ENCODE measurements at regions not wholly inside any gene's neighbourhood (a gene's known extent, or its start where the extent isn't known, plus 50 kb on each side); places are given as distances from the start of the nearest gene placed in this dataset.

GRCh38 chr9:8078641-8079140 lies 279.1 kb upstream of the DMAC1 start:
- no peaks in the 10 kb centered on the region for H3K27me3 ChIP-seq (replicated peaks; ENCODE audit: control insufficient read depth, insufficient read depth, low read length)
- no peak overlapping the region for H3K4me3 ChIP-seq (ENCODE audit: low read depth, low read length)
- no peak for DNase-seq
- no peaks in the 10 kb centered on the region for H3K27me3 Mint-ChIP-seq (ENCODE audit: insufficient read depth, unreplicated experiment)
- H3K36me3 ChIP-seq (ENCODE audit: control insufficient read depth, insufficient read depth, low read length): no peaks in the 10 kb centered on the region
- no peaks in the 10 kb centered on the region for H3K4me1 Mint-ChIP-seq (ENCODE audit: low read depth, unreplicated experiment)
- H3K4me1 ChIP-seq: no peaks in the 10 kb centered on the region
- H3K36me3 Mint-ChIP-seq (ENCODE audit: insufficient read depth, unreplicated experiment): peaks cover 1% of the 10 kb centered on the region
- no TSS peak for BruUV-seq (replicated peaks)
- POLR2A ChIA-PET: no interaction called here
- no peak for TF ChIP-seq CTCF (IDR thresholded peaks at IDR 0.05; ENCODE audit: insufficient read depth in 1 of 2, low read depth in 1 of 2, low read length in 1 of 2, severe bottlenecking in 1 of 2, unreplicated experiment in 1 of 2)
- H3K9me3 ChIP-seq: no peaks in the 10 kb centered on the region
- CTCF ChIA-PET: no interaction called here
- H3K4me3 Mint-ChIP-seq (ENCODE audit: unreplicated experiment): no peak overlapping the region
- no peak overlapping the region for H3K27ac Mint-ChIP-seq (ENCODE audit: unreplicated experiment)
- intact Hi-C loops (cut with micrococcal nuclease; ENCODE audit: unreplicated experiment): no loop called here
- H3K9me3 Mint-ChIP-seq (ENCODE audit: unreplicated experiment): peaks cover 20% of the 10 kb centered on the region

- H3K9me3 ChIP-seq: no peaks in the 10 kb centered on the region
- H3K36me3 Mint-ChIP-seq (ENCODE audit: insufficient read depth, unreplicated experiment): peaks cover 6% of the 10 kb centered on the region
- H3K9me3 Mint-ChIP-seq (ENCODE audit: unreplicated experiment): no peaks in the 10 kb centered on the region
- ChIA-PET CTCF (no interaction called here), POLR2A (no interaction called here)
- H3K27ac Mint-ChIP-seq (ENCODE audit: unreplicated experiment): no peak overlapping the region
- no peaks in the 10 kb centered on the region for H3K27me3 ChIP-seq (replicated peaks; ENCODE audit: control insufficient read depth, insufficient read depth, low read length)
- no peak for TF ChIP-seq CTCF (IDR thresholded peaks at IDR 0.05; ENCODE audit: insufficient read depth in 1 of 2, low read depth in 1 of 2, low read length in 1 of 2, severe bottlenecking in 1 of 2, unreplicated experiment in 1 of 2)
- intact Hi-C loops (cut with micrococcal nuclease; ENCODE audit: unreplicated experiment): no loop called here
- no peaks in the 10 kb centered on the region for H3K27me3 Mint-ChIP-seq (ENCODE audit: insufficient read depth, unreplicated experiment)
- no peaks in the 10 kb centered on the region for H3K36me3 ChIP-seq (ENCODE audit: control insufficient read depth, insufficient read depth, low read length)
- DNase-seq: no peak
- no peak overlapping the region for H3K4me3 ChIP-seq (ENCODE audit: low read depth, low read length)
- no TSS peak for BruUV-seq (replicated peaks)
- H3K4me1 Mint-ChIP-seq (ENCODE audit: low read depth, unreplicated experiment): no peaks in the 10 kb centered on the region
- no peaks in the 10 kb centered on the region for H3K4me1 ChIP-seq
- H3K4me3 Mint-ChIP-seq (ENCODE audit: unreplicated experiment): no peak overlapping the region
Observed at GRCh38 chr9:8074713-8075286, 275.2 kb upstream of the DMAC1 start.

GRCh38 chr9:8071445-8071798 lies 271.8 kb upstream of the DMAC1 start:
- Mint-ChIP-seq H3K4me3 (ENCODE audit: unreplicated experiment) (no peak overlapping the region), H3K36me3 (ENCODE audit: insufficient read depth, unreplicated experiment) (peaks cover 6% of the 10 kb centered on the region), H3K4me1 (ENCODE audit: low read depth, unreplicated experiment) (no peaks in the 10 kb centered on the region), H3K27ac (ENCODE audit: unreplicated experiment) (no peak overlapping the region), H3K9me3 (ENCODE audit: unreplicated experiment) (no peaks in the 10 kb centered on the region), H3K27me3 (ENCODE audit: insufficient read depth, unreplicated experiment) (no peaks in the 10 kb centered on the region)
- no peaks in the 10 kb centered on the region for H3K27me3 ChIP-seq (replicated peaks; ENCODE audit: control insufficient read depth, insufficient read depth, low read length)
- CTCF ChIA-PET: no interaction called here
- POLR2A ChIA-PET: no interaction called here
- intact Hi-C loops (cut with micrococcal nuclease; ENCODE audit: unreplicated experiment): no loop called here
- no peaks in the 10 kb centered on the region for H3K9me3 ChIP-seq
- no peaks in the 10 kb centered on the region for H3K36me3 ChIP-seq (ENCODE audit: control insufficient read depth, insufficient read depth, low read length)
- no TSS peak for BruUV-seq (replicated peaks)
- no peak for DNase-seq
- H3K4me3 ChIP-seq (ENCODE audit: low read depth, low read length): no peak overlapping the region
- no peak for TF ChIP-seq CTCF (IDR thresholded peaks at IDR 0.05; ENCODE audit: insufficient read depth in 1 of 2, low read depth in 1 of 2, low read length in 1 of 2, severe bottlenecking in 1 of 2, unreplicated experiment in 1 of 2)
- no peaks in the 10 kb centered on the region for H3K4me1 ChIP-seq
